Neural progenitor cell (in vitro differentiated cells): ENCODE measurements at regions not wholly inside any gene's neighbourhood (a gene's known extent, or its start where the extent isn't known, plus 50 kb on each side); places are given as distances from the start of the nearest gene placed in this dataset.

ENCODE experiments used
- EZH2 ChIP-seq: fragments of 200-600 bp; sonication (generic); IDR thresholded peaks from 2 replicates; pipeline ENCODE4 v1.6.1; 2017; ENCODE audit warnings: antibody characterized with exemption, mild to moderate bottlenecking, moderate library complexity
- EZH2phosphoT487 ChIP-seq: fragments of 200-600 bp; sonication (generic); IDR thresholded peaks from 2 replicates; pipeline ENCODE4 v1.6.1; 2017; ENCODE audit warnings: antibody characterized with exemption
- TF ChIP-seq, protein P1 (sequence below): fragments of 200-600 bp; sonication (generic); IDR thresholded peaks from 2 replicates; pipeline ENCODE4 v1.5.1; 2017; ENCODE audit warnings: antibody characterized with exemption, mild to moderate bottlenecking

DNA sequence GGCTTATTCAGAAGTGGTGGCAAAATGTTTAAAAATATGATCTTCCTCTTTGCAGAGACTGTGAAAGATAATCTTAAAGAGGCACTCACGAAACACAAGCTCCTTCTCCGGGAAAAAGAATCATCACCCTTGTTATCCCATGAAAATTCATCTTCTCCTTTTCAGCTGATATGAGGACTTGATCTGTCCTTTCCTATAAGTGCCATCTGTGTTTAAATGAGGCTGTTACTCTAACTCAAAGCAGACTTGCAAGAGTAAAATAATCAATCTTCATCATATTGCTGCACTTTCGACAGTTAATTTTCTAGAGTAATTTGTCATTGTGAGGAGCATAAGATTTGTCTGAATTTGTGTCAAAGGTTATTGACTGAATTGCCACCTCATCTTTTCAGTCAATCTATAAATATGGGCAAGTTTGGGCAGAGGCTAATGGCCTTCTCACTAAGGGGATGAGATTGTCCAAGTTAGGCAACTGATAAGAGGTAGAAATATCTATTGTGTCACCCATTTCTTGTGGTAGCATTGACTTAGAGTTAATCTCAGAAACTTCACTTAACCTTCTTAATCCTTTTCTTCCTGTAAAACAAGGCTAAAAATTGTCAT lies 452.9 kb downstream of the GRXCR1 start:
- TF ChIP-seq EZH2phosphoT487: no peak
- TF ChIP-seq, protein P1, sequence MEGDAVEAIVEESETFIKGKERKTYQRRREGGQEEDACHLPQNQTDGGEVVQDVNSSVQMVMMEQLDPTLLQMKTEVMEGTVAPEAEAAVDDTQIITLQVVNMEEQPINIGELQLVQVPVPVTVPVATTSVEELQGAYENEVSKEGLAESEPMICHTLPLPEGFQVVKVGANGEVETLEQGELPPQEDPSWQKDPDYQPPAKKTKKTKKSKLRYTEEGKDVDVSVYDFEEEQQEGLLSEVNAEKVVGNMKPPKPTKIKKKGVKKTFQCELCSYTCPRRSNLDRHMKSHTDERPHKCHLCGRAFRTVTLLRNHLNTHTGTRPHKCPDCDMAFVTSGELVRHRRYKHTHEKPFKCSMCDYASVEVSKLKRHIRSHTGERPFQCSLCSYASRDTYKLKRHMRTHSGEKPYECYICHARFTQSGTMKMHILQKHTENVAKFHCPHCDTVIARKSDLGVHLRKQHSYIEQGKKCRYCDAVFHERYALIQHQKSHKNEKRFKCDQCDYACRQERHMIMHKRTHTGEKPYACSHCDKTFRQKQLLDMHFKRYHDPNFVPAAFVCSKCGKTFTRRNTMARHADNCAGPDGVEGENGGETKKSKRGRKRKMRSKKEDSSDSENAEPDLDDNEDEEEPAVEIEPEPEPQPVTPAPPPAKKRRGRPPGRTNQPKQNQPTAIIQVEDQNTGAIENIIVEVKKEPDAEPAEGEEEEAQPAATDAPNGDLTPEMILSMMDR: no peak
- TF ChIP-seq EZH2: no peak
